Glutamatergic neuron (in vitro differentiated cells): ENCODE measurements at regions not wholly inside any gene's neighbourhood (a gene's known extent, or its start where the extent isn't known, plus 50 kb on each side); places are given as distances from the start of the nearest gene placed in this dataset.

Experiments
- DNase-seq: peaks from one replicate; pipeline ENCODE4 v3.0.0; 2022
- H3K27ac Mint-ChIP-seq: one replicate; pipeline ENCODE4 v1.8.0; 2020; ENCODE audit warnings: mild to moderate bottlenecking, mixed read lengths, inconsistent platforms; ENCODE audit not compliant: unreplicated experiment
- H3K27me3 Mint-ChIP-seq: one replicate; pipeline ENCODE4 v1.8.0; 2020; ENCODE audit warnings: mild to moderate bottlenecking, moderate library complexity, mixed read lengths, inconsistent platforms; ENCODE audit not compliant: unreplicated experiment
- H3K36me3 Mint-ChIP-seq: one replicate; pipeline ENCODE4 v1.8.0; 2020; ENCODE audit warnings: mild to moderate bottlenecking, mixed read lengths, inconsistent platforms; ENCODE audit not compliant: unreplicated experiment
- H3K4me1 Mint-ChIP-seq: one replicate; pipeline ENCODE4 v1.8.0; 2020; ENCODE audit warnings: mild to moderate bottlenecking, low read depth, mixed read lengths, inconsistent platforms; ENCODE audit not compliant: unreplicated experiment
- H3K4me3 Mint-ChIP-seq: one replicate; pipeline ENCODE4 v1.8.0; 2020; ENCODE audit warnings: mild to moderate bottlenecking, mixed read lengths, inconsistent platforms; ENCODE audit not compliant: unreplicated experiment
- H3K9me3 Mint-ChIP-seq: one replicate; pipeline ENCODE4 v1.8.0; 2020; ENCODE audit warnings: mild to moderate bottlenecking, moderate library complexity, mixed read lengths, inconsistent platforms; ENCODE audit not compliant: unreplicated experiment
- CTCF ChIP-seq: fragments of 200-600 bp; sonication (generic); IDR thresholded peaks from one replicate; pipeline ENCODE4 v1.5.0; 2021; ENCODE audit not compliant: partially characterized antibody, unreplicated experiment

GRCh38 chrX:150203248-150203645 lies 159.9 kb upstream of the MAMLD1 start:
- no peak for TF ChIP-seq CTCF
- Mint-ChIP-seq H3K36me3 (no peaks in the 10 kb centered on the region), H3K27ac (no peak overlapping the region), H3K4me3 (no peak overlapping the region), H3K27me3 (no peaks in the 10 kb centered on the region), H3K4me1 (no peaks in the 10 kb centered on the region), H3K9me3 (no peaks in the 10 kb centered on the region)
- no peak for DNase-seq

- H3K9me3 Mint-ChIP-seq = no peaks in the 10 kb centered on the region
Observed at GRCh38 chrX:150205011-150205410, 158.1 kb upstream of the MAMLD1 start.

DNA sequence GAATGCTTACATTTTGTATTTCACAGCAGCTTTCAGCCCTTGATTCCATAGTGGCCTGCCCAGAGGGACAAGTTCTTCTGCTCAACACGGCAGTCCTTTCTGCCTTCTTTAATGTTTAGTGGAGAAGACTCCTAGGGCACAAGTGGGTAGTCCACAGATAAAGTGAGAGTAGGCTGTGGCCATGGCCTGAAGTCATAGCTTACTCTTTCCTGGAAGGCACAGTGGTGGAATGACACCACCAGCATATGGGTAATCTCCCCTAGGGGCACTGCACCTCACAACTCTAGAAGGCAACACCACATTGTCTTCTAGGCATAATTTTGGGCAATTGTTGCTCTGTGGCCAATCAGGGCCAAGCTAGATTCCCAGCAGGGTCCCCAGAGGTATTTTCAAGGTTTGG lies 155.4 kb upstream of the MAMLD1 start:
- Mint-ChIP-seq H3K27ac (no peak overlapping the region), H3K4me3 (no peak overlapping the region), H3K4me1 (no peaks in the 10 kb centered on the region), H3K9me3 (no peaks in the 10 kb centered on the region), H3K27me3 (no peaks in the 10 kb centered on the region), H3K36me3 (no peaks in the 10 kb centered on the region)
- TF ChIP-seq CTCF = no peak
- DNase-seq = no peak

More at GRCh38 chrX:150205011-150205410, 158.1 kb upstream of the MAMLD1 start:
- no peak overlapping the region for H3K4me3 Mint-ChIP-seq
- H3K36me3 Mint-ChIP-seq = no peaks in the 10 kb centered on the region
- no peaks in the 10 kb centered on the region for H3K4me1 Mint-ChIP-seq
- no peak overlapping the region for H3K27ac Mint-ChIP-seq
- H3K27me3 Mint-ChIP-seq = no peaks in the 10 kb centered on the region
- no peak for TF ChIP-seq CTCF
- no peak for DNase-seq

DNA sequence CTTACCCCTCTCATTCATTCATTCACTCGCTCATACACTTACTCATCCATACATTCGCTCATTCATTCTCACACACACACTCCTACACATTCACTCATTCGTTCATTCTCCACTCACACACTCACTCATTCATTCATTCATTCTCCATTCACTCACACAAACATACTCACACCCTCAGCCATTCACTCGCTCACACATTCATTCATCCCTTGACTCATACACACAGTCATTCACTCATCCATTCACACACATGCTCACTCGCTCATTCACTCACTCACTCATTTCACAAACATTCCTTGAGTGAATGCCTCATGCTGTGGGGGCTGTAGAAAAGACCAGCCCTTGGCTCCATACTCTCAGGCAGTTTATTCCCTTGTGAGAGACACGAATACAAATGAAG lies 151.1 kb upstream of the MAMLD1 start:
- H3K9me3 Mint-ChIP-seq = peaks cover 2% of the 10 kb centered on the region
- H3K4me3 Mint-ChIP-seq = no peak overlapping the region
- no peak for DNase-seq
- no peak overlapping the region for H3K27ac Mint-ChIP-seq
- no peaks in the 10 kb centered on the region for H3K27me3 Mint-ChIP-seq
- H3K36me3 Mint-ChIP-seq = no peaks in the 10 kb centered on the region
- no peak for TF ChIP-seq CTCF
- no peaks in the 10 kb centered on the region for H3K4me1 Mint-ChIP-seq

DNA sequence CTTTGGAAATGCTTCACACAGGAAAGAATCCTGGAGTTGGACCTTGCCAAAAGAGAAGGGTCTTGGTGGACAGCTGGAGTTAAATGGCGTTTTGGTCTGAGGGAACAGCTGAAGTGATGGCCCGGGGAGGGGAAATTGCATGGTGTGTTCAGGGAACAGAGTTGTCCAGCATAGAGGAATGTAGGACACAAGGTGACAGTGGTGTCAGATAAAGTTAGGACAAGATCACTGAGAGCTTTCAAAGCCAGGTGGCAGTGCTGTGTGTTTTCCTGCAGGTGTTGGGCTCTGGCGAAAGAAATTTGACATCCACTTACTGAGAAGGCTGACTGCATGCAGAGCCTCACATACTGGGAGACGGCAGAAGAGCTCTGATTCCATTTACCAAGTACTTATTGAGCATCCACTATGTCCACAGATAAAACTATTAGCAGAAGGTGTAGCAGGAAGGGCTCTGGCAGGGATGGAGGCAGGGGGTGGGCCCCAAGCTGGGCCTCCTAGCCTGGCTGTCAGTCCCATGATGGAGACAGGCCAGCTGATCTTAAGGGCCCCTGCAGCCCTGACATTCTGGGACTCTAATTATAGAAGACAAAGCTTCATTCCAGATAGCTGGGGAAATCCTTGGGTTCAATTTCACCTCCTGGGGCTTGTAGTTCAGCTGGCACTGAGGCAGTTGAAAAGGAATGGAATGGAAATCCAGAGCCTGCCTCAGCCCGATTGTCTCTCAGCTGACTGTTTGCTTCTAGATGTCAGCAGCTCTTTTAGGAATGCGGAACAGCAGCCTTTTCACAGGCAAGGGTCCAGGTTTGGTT lies 150.2 kb upstream of the MAMLD1 start:
- DNase-seq = no peak
- Mint-ChIP-seq H3K4me3 (no peak overlapping the region), H3K27ac (no peak overlapping the region), H3K27me3 (no peaks in the 10 kb centered on the region), H3K36me3 (no peaks in the 10 kb centered on the region), H3K4me1 (no peaks in the 10 kb centered on the region), H3K9me3 (peaks cover 2% of the 10 kb centered on the region)
- TF ChIP-seq CTCF = no peak
